Muscle layer of colon (tissue), 2 donors: ENCODE measurements at regions not wholly inside any gene's neighbourhood (a gene's known extent, or its start where the extent isn't known, plus 50 kb on each side); places are given as distances from the start of the nearest gene placed in this dataset.

Source experiments
- H3K27ac ChIP-seq: one replicate; pipeline ENCODE4 v1.7.0; 2013; ENCODE audit warnings: low read depth, mild to moderate bottlenecking, low read length, moderate library complexity
- H3K27me3 ChIP-seq, 2 donors: one replicate each; pipeline ENCODE4 v1.7.0; 2013; ENCODE audit warnings: low read length in 2 of 2, mild to moderate bottlenecking in 2 of 2; ENCODE audit not compliant: insufficient read depth in 2 of 2, control insufficient read depth in 1 of 2
- H3K36me3 ChIP-seq: one replicate; pipeline ENCODE4 v1.7.0; 2013; ENCODE audit warnings: mild to moderate bottlenecking, low read length; ENCODE audit not compliant: insufficient read depth
- H3K4me1 ChIP-seq: one replicate; pipeline ENCODE4 v1.7.0; 2013; ENCODE audit warnings: mild to moderate bottlenecking, low read length; ENCODE audit not compliant: insufficient read depth
- H3K4me3 ChIP-seq, 2 donors: one replicate each; pipeline ENCODE4 v1.7.0; 2013; ENCODE audit warnings: low read length in 2 of 2, low read depth in 1 of 2, mild to moderate bottlenecking in 1 of 2, moderate library complexity in 1 of 2
- H3K9ac ChIP-seq: one replicate; pipeline ENCODE4 v1.7.0; 2013; ENCODE audit warnings: low read length
- H3K9me3 ChIP-seq: one replicate; pipeline ENCODE4 v1.7.0; 2013; ENCODE audit warnings: mild to moderate bottlenecking, low read length
- donor health status: abdominal sarcoma.
- donor health status: Adenocarcinoma of cecum.

DNA sequence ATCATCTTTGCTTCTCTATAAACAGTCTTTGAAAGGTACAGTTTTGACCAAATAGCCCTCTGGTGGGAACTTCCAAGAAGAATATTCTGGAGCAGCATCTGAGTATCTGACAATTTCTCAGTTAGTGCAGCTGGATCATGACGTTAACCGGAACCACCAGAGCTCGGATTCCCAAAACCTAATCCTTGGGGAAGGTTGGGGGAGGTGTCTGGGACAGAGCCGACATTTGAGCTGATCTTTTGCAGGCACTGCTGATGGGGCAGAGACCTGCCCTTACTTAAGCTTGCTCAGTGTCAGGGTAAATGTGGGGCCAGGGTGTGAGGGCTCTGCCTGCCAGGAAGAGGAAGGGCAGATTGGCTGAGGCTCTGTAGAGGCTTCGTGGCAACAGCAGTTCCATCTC, 416.6 kb downstream of the DHX35 start:
- Histone ChIP-seq H3K4me3 (no peak overlapping the region), H3K9ac (no peak overlapping the region), H3K36me3 (no peaks in the 10 kb centered on the region), H3K9me3 (no peaks in the 10 kb centered on the region), H3K4me1 (no peaks in the 10 kb centered on the region), H3K27me3 (no peaks in the 10 kb centered on the region), H3K27ac (no peak overlapping the region)

- Histone ChIP-seq H3K4me1 (no peaks in the 10 kb centered on the region), H3K36me3 (no peaks in the 10 kb centered on the region), H3K27me3 (no peaks in the 10 kb centered on the region), H3K9ac (no peak overlapping the region), H3K27ac (no peak overlapping the region), H3K9me3 (no peaks in the 10 kb centered on the region), H3K4me3 (no peak overlapping the region)
Measured at GRCh38 chr20:39376788-39377187, 414.6 kb downstream of the DHX35 start.

DNA sequence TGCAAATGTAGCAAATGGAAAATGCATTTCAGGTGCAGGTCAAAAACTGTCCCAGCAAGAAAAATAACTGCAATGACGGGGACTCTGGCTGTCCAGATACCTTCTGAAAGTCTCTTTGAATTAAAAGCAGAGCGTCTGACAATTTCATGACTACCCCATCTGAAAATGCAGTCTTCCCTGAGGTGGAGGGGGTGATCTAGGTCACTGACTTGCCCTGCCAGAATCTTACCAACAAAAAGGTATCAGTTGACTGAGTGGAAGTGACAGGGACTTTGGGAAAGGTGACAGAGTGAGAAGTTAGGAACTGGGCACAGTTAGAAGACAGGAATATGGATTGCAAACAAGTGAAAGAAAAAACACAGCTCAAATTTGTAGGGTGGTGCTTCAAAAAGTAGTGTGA, 402.2 kb downstream of the DHX35 start:
- Histone ChIP-seq H3K36me3 (no peaks in the 10 kb centered on the region), H3K27ac (no peak overlapping the region), H3K4me3 (no peak overlapping the region), H3K9ac (no peak overlapping the region), H3K9me3 (no peaks in the 10 kb centered on the region), H3K27me3 (no peaks in the 10 kb centered on the region), H3K4me1 (no peaks in the 10 kb centered on the region)

DNA sequence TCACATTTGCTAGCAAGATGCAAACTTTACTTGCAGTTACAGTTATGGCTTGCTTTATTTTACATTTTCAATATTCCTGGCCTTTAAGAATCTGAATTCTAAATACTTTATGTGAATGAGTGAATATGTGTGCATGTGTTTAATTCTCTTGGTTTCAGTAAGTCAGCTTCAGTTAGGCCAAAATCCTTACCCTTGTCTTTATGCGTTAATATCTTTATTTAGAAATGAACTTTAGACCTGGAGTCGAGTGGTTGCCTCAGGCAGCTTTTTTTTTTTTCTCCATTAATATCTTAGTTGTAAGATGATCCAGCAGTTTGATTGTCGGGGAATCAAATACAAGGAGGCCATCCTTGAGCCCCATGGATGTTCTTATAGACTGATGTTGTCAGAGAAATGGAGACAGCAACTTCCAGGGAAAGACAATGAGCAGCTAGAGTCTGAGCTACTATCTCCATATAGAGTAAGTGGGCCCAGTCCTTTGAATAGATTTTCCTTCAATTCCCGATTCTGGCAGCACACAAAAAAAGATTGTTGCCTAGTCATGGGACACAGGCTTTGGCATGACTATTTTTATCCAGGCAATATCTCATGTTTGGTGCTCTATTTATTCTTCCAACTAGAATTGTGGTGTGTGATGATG, 398.0 kb downstream of the DHX35 start:
- no peak overlapping the region for H3K4me3 ChIP-seq
- no peaks in the 10 kb centered on the region for H3K36me3 ChIP-seq
- no peak overlapping the region for H3K9ac ChIP-seq
- H3K9me3 ChIP-seq, result no peaks in the 10 kb centered on the region
- no peak overlapping the region for H3K27ac ChIP-seq
- no peaks in the 10 kb centered on the region for H3K27me3 ChIP-seq
- no peaks in the 10 kb centered on the region for H3K4me1 ChIP-seq

DNA sequence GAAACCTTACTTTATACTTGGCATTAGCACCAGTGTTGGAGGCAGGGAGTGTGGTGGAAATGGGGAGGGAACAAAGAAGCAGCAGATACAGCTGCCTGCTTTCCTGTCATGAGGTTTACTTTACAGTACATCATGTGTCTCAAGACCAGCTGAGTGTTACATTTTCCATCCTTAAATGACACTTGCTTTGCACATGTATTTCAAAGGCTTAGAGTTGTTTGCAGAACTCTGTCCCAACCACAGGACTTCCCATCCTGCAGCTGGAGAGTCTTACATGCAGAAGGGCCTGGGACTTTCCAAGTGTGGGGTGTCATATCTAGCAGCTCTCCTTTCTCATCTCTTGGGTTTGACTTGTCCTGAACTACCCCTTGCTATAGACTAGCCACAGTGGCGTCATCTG, 395.9 kb downstream of the DHX35 start:
- no peaks in the 10 kb centered on the region for H3K9me3 ChIP-seq
- no peaks in the 10 kb centered on the region for H3K27me3 ChIP-seq
- H3K27ac ChIP-seq, result no peak overlapping the region
- H3K36me3 ChIP-seq, result no peaks in the 10 kb centered on the region
- no peaks in the 10 kb centered on the region for H3K4me1 ChIP-seq
- no peak overlapping the region for H3K9ac ChIP-seq
- H3K4me3 ChIP-seq, result no peak overlapping the region

GRCh38 chr20:39356908-39357307, 394.8 kb downstream of the DHX35 start:
- no peak overlapping the region for H3K9ac ChIP-seq
- no peak overlapping the region for H3K27ac ChIP-seq
- no peaks in the 10 kb centered on the region for H3K27me3 ChIP-seq
- no peaks in the 10 kb centered on the region for H3K4me1 ChIP-seq
- H3K9me3 ChIP-seq, result no peaks in the 10 kb centered on the region
- H3K4me3 ChIP-seq, result no peak overlapping the region
- H3K36me3 ChIP-seq, result no peaks in the 10 kb centered on the region

DNA sequence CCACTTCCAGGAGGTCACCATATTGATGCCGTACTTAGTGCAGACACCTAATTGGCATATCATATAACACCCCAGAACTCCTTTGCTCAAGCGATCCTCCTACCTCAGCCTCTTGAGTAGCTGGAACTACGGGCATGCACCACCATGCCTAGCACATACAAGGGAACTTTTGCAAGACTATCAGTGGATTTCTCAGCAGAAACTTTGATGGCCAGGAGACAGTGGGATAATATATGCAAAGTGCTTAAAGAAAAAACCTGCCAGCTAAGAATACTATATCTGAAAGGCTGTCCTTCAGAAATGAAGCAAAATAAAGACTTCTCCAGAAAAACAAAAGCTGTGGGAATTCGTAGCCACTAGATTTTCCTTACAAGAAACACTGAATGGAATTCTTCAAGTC, 387.1 kb downstream of the DHX35 start:
- Histone ChIP-seq H3K4me3 (no peak overlapping the region), H3K36me3 (no peaks in the 10 kb centered on the region), H3K27me3 (no peaks in the 10 kb centered on the region), H3K9ac (no peak overlapping the region), H3K27ac (no peak overlapping the region), H3K9me3 (no peaks in the 10 kb centered on the region), H3K4me1 (no peaks in the 10 kb centered on the region)

DNA sequence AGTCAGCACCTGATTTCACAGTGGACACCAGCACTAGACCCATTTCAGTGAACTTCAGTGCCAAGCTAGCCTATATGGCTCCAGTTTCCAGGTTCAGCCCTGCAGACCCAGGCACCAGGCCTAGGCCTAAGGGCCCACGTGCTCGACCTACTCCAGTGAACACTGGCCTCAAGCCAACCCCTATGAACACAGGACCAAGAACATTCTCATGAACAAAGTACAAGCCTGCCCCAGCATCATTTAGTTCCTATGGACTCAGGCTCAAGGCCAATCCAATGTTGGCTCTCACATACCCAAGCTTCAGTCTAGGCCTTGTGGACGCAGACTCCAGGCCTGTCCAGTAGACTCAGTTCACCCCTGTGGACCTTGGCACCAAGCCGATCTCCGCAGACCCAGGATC, 385.5 kb downstream of the DHX35 start:
- Histone ChIP-seq H3K27ac (no peak overlapping the region), H3K4me1 (no peaks in the 10 kb centered on the region), H3K9ac (no peak overlapping the region), H3K9me3 (no peaks in the 10 kb centered on the region), H3K27me3 (no peaks in the 10 kb centered on the region), H3K4me3 (no peak overlapping the region), H3K36me3 (no peaks in the 10 kb centered on the region)

GRCh38 chr20:39342463-39342862, 380.3 kb downstream of the DHX35 start:
- H3K9ac ChIP-seq, result no peak overlapping the region
- H3K27ac ChIP-seq, result no peak overlapping the region
- no peaks in the 10 kb centered on the region for H3K27me3 ChIP-seq
- H3K4me1 ChIP-seq, result no peaks in the 10 kb centered on the region
- H3K4me3 ChIP-seq, result no peak overlapping the region
- H3K9me3 ChIP-seq, result no peaks in the 10 kb centered on the region
- H3K36me3 ChIP-seq, result no peaks in the 10 kb centered on the region

DNA sequence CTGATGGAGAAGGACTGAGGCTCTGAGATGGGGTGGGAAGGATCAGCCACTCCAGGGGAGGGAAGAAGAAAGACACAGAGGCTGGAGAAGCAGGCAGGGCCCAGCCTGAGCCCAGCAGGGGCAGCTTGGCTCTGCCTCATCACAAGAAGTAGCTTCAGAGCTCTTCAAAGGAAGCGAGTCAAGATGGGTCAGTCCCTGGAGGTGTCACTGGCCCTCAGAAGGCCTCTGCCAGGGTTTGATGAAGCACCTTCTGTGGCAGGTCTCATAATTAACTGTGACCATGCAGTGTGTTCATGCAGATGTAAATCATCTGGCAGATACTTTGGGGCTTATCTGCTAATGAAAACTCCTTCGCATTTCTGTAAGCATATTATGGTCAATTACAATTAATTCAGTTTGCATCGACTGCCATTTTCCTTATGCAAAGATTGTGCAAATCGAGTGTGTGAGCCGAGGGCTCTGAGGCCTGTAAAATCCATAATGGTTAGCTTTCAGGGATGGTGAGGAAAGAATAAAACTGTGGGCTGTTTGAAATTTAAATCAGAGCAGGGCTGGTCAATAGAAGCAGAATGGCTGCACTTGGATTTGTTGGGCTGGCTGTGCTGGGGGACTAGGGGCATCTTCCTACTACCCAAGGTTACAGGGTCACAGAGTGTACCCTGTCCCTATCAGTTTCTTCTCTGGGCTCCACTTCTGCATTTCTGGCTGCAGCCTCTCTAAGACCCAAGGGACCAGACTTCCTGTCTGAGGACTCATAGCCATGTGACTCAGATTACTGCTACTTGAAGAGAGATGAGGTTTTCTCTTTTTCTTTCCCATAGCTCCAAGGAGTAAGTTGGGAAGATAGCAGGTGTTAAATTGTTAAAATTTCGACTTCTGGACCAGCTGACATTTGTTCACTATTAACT, 376.6 kb downstream of the DHX35 start:
- H3K27me3 ChIP-seq, result no peaks in the 10 kb centered on the region
- no peak overlapping the region for H3K9ac ChIP-seq
- H3K27ac ChIP-seq, result no peak overlapping the region
- no peak overlapping the region for H3K4me3 ChIP-seq
- no peaks in the 10 kb centered on the region for H3K4me1 ChIP-seq
- H3K36me3 ChIP-seq, result no peaks in the 10 kb centered on the region
- H3K9me3 ChIP-seq, result no peaks in the 10 kb centered on the region

GRCh38 chr20:39333211-39333610, 371.1 kb downstream of the DHX35 start:
- no peaks in the 10 kb centered on the region for H3K27me3 ChIP-seq
- no peak overlapping the region for H3K27ac ChIP-seq
- H3K4me3 ChIP-seq, result no peak overlapping the region
- no peaks in the 10 kb centered on the region for H3K9me3 ChIP-seq
- no peak overlapping the region for H3K9ac ChIP-seq
- no peaks in the 10 kb centered on the region for H3K4me1 ChIP-seq
- no peaks in the 10 kb centered on the region for H3K36me3 ChIP-seq

- Histone ChIP-seq H3K4me1 (no peaks in the 10 kb centered on the region), H3K9me3 (no peaks in the 10 kb centered on the region), H3K27ac (no peak overlapping the region), H3K27me3 (no peaks in the 10 kb centered on the region), H3K4me3 (no peak overlapping the region), H3K9ac (no peak overlapping the region), H3K36me3 (no peaks in the 10 kb centered on the region)
Measured at GRCh38 chr20:39328347-39328746, 366.2 kb downstream of the DHX35 start.
